GM21515 (cell line): ENCODE measurements at regions not wholly inside any gene's neighbourhood (a gene's known extent, or its start where the extent isn't known, plus 50 kb on each side); places are given as distances from the start of the nearest gene placed in this dataset.
"Not testable (repeated sequence)": the region's sequence is repeated elsewhere in the genome, so short reads cannot be mapped to it uniquely, and the experiment has no call there.

Experiments used
- ATAC-seq: cut with Tn5 transposase; IDR thresholded peaks from one replicate; pipeline ENCODE4 v1.9.1; 2021; ENCODE audit not compliant: unreplicated experiment

- no peak for ATAC-seq
These were observed 105.5 kb upstream of the ASB18 start for GRCh38 chr2:236369661-236370062.

- no peak for ATAC-seq
These were observed 106.7 kb upstream of the ASB18 start for GRCh38 chr2:236370847-236371409.

- no peak for ATAC-seq
These were observed 111.8 kb upstream of the ASB18 start for GRCh38 chr2:236375973-236376476.

- no peak for ATAC-seq
These were observed 112.5 kb upstream of the ASB18 start for GRCh38 chr2:236376566-236377244.

GRCh38 chr2:236380051-236380612 lies 115.9 kb upstream of the ASB18 start:
- ATAC-seq, result no peak

GRCh38 chr2:236381253-236381652 lies 117.0 kb upstream of the ASB18 start:
- ATAC-seq, result not testable (repeated sequence)

- not testable (repeated sequence) for ATAC-seq
These were observed 125.3 kb upstream of the ASB18 start for GRCh38 chr2:236389284-236390216.

- no peak for ATAC-seq
These were observed 128.9 kb upstream of the ASB18 start for GRCh38 chr2:236393101-236393500.

GRCh38 chr2:236393581-236393980 lies 129.4 kb upstream of the ASB18 start:
- no peak for ATAC-seq

- no peak for ATAC-seq
These were observed 130.4 kb upstream of the ASB18 start for GRCh38 chr2:236394571-236394970.

- no peak for ATAC-seq
These were observed 130.9 kb upstream of the ASB18 start for GRCh38 chr2:236395067-236395466.

GRCh38 chr2:236396818-236397350 lies 132.7 kb upstream of the ASB18 start:
- no peak for ATAC-seq

GRCh38 chr2:236397681-236398080 lies 133.5 kb upstream of the ASB18 start:
- ATAC-seq, result no peak

- ATAC-seq, result no peak
These were observed 135.2 kb upstream of the ASB18 start for GRCh38 chr2:236399409-236399808.

GRCh38 chr2:236400046-236400574 lies 135.9 kb upstream of the ASB18 start:
- ATAC-seq, result no peak

- no peak for ATAC-seq
These were observed 136.6 kb upstream of the ASB18 start for GRCh38 chr2:236400594-236401360.

GRCh38 chr2:236402033-236402790 lies 138.0 kb upstream of the ASB18 start:
- ATAC-seq, result no peak

- no peak for ATAC-seq
These were observed 138.9 kb upstream of the ASB18 start for GRCh38 chr2:236403125-236403524.

- ATAC-seq, result no peak
These were observed 139.6 kb upstream of the ASB18 start for GRCh38 chr2:236403811-236404210.
